PFSK-1 (cell line): ENCODE measurements at regions not wholly inside any gene's neighbourhood (a gene's known extent, or its start where the extent isn't known, plus 50 kb on each side); places are given as distances from the start of the nearest gene placed in this dataset.

Source experiments
- FOXP2 ChIP-seq: optimal IDR thresholded peaks from 2 replicates; pipeline ENCODE3; 2011; ENCODE audit warnings: borderline replicate concordance, control low read depth, inconsistent platforms; ENCODE audit not compliant: insufficient read depth; ENCODE audit errors: extremely low read length, extremely low read depth
- POLR2AphosphoS5 ChIP-seq: IDR thresholded peaks from 2 replicates; pipeline ENCODE4 v1.6.1; 2012; ENCODE audit warnings: low read depth, mild to moderate bottlenecking, control low read depth, low read length, moderate library complexity
- SIN3A ChIP-seq: IDR thresholded peaks from 2 replicates; pipeline ENCODE4 v1.6.1; 2012; ENCODE audit warnings: mild to moderate bottlenecking, low read length, moderate library complexity, borderline replicate concordance; ENCODE audit not compliant: insufficient read depth
- TAF1 ChIP-seq: IDR thresholded peaks from 2 replicates; pipeline ENCODE4 v1.6.1; 2012; ENCODE audit warnings: low read length, control low read depth, borderline replicate concordance; ENCODE audit not compliant: insufficient read depth
- TF ChIP-seq, protein P1 (sequence below), 2 experiments: IDR thresholded peaks; 2 replicates each; pipeline versions ENCODE4 v1.6.1 to v1.8.0; 2011 to 2012; ENCODE audit warnings: low read depth in 2 of 2, low read length in 2 of 2, control low read depth in 1 of 2, inconsistent platforms in 1 of 2, mild to moderate bottlenecking in 1 of 2, moderate library complexity in 1 of 2; ENCODE audit not compliant: insufficient read depth in 1 of 2

DNA sequence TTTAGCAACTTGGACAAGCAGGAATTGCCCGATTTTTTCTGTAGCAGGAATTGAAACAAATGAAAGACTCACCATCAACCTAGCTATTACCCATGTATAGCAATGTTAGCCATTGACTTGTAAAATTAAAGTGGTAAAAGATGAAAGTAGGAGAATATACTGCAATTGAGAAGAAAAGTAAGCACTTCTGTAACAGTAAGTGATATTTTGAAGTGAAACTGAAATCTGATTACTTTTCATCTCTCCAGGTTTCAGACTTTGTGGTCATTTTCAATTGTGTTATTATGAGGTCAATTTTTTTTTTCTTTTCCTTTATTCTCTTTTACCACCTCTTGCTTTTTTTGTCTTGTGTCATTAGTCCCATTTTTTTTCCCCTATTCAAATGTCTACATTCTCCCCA, 1078.2 kb downstream of the ZPLD1 start:
- TF ChIP-seq, protein P1, sequence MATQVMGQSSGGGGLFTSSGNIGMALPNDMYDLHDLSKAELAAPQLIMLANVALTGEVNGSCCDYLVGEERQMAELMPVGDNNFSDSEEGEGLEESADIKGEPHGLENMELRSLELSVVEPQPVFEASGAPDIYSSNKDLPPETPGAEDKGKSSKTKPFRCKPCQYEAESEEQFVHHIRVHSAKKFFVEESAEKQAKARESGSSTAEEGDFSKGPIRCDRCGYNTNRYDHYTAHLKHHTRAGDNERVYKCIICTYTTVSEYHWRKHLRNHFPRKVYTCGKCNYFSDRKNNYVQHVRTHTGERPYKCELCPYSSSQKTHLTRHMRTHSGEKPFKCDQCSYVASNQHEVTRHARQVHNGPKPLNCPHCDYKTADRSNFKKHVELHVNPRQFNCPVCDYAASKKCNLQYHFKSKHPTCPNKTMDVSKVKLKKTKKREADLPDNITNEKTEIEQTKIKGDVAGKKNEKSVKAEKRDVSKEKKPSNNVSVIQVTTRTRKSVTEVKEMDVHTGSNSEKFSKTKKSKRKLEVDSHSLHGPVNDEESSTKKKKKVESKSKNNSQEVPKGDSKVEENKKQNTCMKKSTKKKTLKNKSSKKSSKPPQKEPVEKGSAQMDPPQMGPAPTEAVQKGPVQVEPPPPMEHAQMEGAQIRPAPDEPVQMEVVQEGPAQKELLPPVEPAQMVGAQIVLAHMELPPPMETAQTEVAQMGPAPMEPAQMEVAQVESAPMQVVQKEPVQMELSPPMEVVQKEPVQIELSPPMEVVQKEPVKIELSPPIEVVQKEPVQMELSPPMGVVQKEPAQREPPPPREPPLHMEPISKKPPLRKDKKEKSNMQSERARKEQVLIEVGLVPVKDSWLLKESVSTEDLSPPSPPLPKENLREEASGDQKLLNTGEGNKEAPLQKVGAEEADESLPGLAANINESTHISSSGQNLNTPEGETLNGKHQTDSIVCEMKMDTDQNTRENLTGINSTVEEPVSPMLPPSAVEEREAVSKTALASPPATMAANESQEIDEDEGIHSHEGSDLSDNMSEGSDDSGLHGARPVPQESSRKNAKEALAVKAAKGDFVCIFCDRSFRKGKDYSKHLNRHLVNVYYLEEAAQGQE (IDR thresholded peaks at IDR 0.05; ENCODE audit: insufficient read depth in 1 of 2, low read depth in 2 of 2, low read length in 2 of 2): no peak
- no peak for TF ChIP-seq SIN3A
- no peak for TF ChIP-seq POLR2AphosphoS5
- TF ChIP-seq TAF1: no peak
- no peak for TF ChIP-seq FOXP2
